Breast epithelium (tissue), 3 donors: ENCODE measurements at regions not wholly inside any gene's neighbourhood (a gene's known extent, or its start where the extent isn't known, plus 50 kb on each side); places are given as distances from the start of the nearest gene placed in this dataset.

Experiments
- CTCF ChIP-seq, 3 donors: fragments of 450-650 bp; IDR thresholded peaks; one replicate each; pipeline ENCODE4 v1.5.1; 2016 to 2017; ENCODE audit warnings: antibody characterized with exemption in 3 of 3, mild to moderate bottlenecking in 3 of 3, moderate library complexity in 3 of 3
- POLR2A ChIP-seq: fragments of 450-650 bp; IDR thresholded peaks from one replicate; pipeline ENCODE4 v1.6.1; 2016; ENCODE audit warnings: antibody characterized with exemption, mild to moderate bottlenecking, moderate library complexity
- POLR2AphosphoS5 ChIP-seq, 3 donors: sonication (generic); formaldehyde crosslinking; IDR thresholded peaks; one replicate each; pipeline ENCODE4 v1.6.1; 2017; ENCODE audit warnings: antibody characterized with exemption in 3 of 3

GRCh38 chr1:193794239-193794638, 607.8 kb upstream of the B3GALT2 start:
- no peak for TF ChIP-seq POLR2AphosphoS5 (IDR thresholded peaks at IDR 0.05)
- no peak for TF ChIP-seq POLR2A
- no peak for TF ChIP-seq CTCF (IDR thresholded peaks at IDR 0.05)
